Dedifferentiated amniotic fluid mesenchymal stem cell (primary cell): ENCODE measurements at regions not wholly inside any gene's neighbourhood (a gene's known extent, or its start where the extent isn't known, plus 50 kb on each side); places are given as distances from the start of the nearest gene placed in this dataset.
"Not testable (repeated sequence)": the region's sequence is repeated elsewhere in the genome, so short reads cannot be mapped to it uniquely, and the experiment has no call there.

Experiments
- DNase-seq: peaks from one replicate; pipeline ENCODE4 v3.0.0-alpha.2; 2016; ENCODE audit errors: extremely low spot score

DNA sequence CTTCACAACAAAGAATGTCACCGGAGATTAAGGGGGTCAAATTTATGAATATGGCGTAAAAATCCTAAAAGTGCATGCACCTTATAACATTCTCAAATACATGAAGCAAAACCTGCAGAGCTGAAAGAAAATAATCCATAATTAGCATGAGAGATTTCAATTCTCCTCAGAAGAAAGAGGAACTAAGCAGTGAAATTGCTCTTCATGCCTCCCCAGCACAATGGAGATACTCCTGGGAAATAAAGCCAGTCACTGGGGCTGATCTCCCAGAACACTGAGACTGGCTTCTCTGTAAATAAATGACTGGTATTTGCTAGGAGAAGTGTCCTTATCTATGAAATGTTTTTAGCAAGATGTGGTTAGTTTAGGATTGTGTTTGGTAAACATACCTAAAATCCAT, 68.1 kb downstream of the GOLGA6L6 start:
- not testable (repeated sequence) for DNase-seq

DNA sequence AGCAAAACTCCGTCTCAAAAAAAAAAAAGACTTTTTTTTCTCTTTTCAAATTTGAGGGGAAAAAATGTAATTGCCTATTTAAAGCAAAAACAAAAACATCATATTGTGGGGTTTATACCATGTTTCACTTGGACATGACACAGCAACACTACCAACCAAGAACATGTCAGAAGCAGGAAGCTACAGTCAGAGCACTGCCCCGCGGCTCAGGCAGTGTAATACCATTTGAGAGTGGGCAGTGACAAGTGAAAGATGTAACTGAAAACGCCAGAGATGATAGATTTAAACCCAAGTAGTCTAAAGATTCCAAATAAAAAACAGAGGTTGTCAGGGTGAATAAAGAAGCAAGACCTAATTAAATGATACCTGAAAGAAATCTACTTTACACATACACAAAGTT, 68.6 kb downstream of the GOLGA6L6 start:
- not testable (repeated sequence) for DNase-seq

DNA sequence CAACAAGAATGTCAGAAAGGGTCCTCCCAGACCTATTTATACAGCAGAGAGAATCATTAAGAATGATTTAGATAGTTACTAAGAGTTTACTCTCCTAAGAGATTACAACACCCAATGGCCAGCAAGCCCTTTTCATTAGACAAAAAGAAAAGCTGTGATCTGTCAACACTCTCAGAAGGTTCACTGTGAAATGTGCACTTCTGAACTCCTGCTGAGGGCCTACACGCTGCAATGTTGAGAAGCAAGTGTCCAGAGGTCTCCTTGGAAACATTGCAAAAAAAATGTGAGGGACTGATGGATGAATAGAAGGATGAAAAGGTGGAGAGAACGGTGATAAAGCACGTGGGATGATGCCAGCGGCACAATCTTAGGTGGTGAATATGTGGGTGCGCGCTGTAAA, 70.8 kb downstream of the GOLGA6L6 start:
- DNase-seq: not testable (repeated sequence)

DNA sequence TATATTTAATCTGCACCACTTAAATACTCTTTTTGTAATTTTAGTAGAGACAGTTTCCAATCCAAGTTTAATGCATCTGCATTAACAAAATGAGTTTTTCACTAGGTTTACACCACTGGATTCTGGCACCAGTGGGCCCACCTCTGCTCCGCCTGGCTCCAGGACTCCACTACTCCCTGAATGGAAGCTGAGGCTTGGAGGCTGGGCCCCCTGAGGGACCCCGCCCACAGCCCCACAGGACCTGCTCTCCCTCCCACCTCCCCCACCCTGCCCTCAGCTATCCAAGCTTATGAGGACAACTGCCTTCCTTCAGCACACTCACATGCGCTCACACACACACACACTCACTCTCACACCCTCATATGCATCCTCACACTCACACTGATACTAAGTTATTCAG, 100.5 kb downstream of the GOLGA6L6 start:
- DNase-seq: not testable (repeated sequence)

DNA sequence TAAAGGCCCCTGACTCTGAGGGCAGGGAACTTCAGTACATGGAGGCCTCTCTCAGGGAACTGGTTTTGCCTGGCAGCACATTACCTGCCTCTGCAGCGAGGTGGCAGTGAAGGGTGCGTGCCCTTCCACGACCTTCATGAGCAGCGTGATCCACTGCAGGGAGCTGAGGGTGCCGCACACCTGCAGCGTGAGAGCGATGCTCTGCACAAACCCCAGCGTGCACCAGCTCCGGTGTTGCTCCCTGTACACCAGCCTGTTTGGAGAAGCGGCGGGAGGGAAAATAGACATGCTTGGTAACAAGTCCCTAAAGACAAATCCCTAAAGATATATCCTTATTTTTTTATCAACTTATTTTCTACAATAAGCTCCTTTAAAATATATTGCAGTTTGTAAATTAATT, 101.2 kb downstream of the GOLGA6L6 start:
- not testable (repeated sequence) for DNase-seq

DNA sequence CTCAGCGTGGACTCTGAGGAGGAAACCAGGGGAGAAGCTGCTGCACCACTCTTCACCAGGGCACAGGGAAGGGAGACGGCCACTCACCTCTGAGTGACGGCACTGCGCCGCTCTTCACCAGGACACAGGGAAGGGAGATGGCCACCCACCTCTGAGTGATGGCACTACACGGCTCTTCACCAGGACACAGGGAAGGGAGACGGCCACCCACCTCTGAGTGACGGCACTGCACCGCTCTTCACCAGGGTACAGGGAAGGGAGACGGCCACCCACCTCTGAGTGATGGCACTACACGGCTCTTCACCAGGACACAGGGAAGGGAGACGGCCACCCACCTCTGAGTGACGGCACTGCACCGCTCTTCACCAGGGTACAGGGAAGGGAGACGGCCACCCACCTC, 102.5 kb downstream of the GOLGA6L6 start:
- DNase-seq: not testable (repeated sequence)

DNA sequence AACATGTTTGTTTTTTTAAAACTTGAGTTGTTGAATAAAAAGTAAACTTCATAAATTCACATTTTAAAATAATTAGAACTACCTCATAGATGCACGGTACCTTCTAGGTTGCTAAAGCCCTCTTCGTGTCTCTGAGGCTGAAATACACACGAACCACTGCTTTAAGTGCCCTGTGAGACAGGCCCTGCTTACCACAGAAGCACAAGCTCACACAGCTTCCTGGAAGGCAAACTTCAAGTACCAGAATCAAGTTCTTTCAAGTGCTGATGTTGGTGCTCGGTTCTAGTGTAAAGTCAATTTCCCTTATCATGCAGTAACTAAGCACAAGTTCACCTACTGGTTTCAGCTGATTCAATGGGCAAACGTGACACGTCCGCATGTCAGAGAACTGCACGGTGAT, 103.3 kb downstream of the GOLGA6L6 start:
- not testable (repeated sequence) for DNase-seq

DNA sequence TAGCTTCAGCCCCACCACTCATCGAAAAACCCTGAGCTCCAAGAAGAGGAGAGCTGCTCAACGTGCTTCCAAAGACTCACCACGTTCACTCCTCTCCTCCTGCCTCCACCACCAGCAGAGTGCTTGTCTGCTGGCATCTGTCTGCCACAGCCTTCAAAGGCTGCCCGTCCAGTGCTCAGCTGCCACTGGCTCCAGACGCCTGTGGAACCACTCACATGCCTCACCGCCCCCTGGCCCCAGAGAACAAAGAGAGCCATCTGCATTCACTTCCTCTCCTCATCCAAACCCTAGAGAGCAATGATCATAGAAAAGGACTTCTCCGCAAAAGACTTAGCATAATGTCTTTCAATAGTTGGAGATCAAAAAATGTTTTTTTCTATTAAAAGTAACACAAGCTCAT, 108.1 kb downstream of the GOLGA6L6 start:
- not testable (repeated sequence) for DNase-seq

DNA sequence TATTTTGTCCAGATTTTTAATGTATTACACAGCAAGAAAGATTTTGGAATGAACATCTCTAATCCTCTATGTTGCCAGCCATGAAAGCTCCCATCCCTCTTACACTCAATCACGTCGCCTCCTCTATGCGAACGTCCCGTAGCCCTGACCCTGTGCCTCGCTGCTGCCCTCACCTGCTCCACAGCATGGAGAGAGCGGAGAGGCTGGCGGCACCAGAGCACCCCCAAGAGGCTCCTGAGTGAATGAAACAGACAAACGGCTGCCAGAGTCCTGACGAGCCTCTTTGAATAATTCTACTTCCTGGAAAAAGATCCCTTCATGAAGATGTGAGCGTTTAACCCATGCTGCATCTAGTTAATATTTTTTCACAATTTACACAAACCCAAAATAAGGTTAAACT, 111.1 kb downstream of the GOLGA6L6 start:
- DNase-seq: not testable (repeated sequence)

DNA sequence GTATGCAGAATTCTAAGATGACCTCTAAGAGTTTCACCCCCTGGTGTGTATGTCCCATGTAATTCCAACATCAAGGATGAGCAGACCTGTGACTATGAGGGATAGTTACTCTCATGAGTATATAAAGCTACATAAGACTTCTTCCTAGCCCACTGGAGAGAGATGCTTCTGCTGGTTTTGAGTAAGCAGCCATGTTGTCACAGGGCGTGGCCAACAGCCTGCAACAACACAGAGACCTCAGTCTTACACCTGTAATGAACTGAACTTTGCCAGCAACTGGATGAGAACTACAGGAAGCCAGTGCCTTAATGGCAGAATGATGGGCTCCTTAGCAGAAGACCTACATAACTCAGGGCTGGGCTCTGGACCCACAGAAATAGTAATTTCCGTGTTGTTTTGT, 120.9 kb downstream of the GOLGA6L6 start:
- DNase-seq: not testable (repeated sequence)

DNA sequence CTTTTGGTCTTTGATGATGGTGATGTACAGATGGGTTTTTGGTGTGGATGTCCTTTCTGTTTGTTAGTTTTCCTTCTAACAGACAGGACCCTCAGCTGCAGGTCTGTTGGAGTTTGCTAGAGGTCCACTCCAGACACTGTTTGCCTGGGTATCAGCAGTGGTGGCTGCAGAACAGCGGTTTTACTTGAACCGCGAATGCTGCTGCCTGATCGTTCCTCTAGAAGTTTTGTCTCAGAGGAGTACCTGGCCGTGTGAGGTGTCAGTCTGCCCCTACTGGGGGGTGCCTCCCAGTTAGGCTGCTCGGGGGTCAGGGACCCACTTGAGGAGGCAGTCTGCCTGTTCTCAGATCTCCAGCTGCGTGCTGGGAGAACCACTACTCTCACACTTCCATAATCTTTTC, 125.0 kb downstream of the GOLGA6L6 start:
- not testable (repeated sequence) for DNase-seq

DNA sequence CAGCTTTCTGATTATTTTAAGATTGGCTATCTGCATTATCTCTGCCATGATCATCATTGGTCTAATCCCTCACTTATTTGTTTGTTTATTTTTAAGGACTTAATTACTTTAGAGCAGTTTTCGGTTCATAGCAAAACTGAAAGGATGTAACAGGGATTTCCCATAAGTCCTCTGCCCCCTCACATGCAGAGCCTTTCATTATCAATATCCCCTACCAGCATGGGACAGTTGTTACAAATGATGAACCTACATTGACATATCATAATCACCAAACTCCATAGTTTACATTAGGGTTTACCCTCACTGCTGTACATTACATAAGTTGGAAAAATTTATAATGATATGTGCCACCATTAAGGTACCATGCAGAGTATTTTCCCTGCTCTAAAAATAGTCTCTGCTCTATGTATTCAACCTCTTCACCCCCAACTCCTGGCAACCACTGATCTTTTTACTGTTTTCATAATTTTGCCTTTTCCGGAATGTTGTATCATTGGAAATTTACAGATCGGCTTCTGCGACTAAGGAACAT, 131.9 kb downstream of the GOLGA6L6 start:
- not testable (repeated sequence) for DNase-seq

DNA sequence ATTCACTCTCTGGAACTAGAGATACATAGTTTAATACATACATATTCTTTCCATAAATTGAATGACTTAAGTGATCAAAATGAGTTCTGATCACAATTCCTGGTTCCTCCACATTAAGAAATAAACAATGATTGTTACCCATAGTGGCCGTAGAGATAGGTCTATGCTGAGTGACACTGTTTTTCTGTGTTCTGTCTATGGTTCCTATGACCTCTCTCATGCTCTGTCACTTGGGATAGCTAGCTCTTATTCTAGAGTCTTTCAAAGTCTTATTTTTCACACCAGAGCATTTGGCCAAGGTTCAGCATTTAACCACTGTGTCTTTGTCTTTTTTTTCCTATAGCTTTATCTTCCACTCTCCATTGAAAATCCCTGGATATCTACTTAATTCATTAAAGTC, 132.4 kb downstream of the GOLGA6L6 start:
- no peak for DNase-seq

DNA sequence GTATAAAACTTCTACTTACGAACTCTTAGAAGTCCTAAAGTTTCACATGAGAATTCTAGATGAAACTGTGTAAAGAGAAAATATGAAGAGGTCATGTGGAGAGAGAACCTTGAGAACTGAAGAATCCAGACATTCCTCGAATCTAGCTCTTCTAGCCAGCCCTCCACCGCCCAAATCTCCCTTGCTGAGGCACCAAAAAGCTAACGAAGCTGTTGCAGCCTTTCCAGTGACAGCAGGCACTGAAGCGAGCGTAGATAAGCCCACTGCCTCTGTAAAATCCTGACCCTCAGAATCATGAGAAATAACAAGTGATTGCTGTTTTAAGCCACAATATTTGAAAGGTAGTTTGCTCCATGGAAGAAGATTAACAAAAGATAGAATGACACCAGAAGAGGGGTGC, 134.0 kb downstream of the GOLGA6L6 start:
- DNase-seq: no peak

DNA sequence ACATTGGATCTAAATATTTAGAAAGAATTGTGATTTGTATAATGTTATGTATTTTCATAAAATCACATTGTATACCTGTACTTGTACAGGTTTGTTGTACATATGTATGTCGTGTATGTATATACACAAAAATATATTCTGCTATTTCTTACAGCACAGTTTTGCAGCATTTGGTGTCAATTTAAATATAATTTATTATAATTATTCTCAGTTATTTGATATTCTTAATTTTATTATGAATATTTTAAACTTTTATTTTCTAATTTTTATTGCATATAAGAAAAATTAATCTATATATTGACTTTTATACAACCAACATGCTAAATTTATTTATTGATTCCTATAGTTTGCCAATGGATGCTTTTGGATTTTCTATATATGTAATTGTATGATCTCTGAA, 137.0 kb downstream of the GOLGA6L6 start:
- DNase-seq: not testable (repeated sequence)

DNA sequence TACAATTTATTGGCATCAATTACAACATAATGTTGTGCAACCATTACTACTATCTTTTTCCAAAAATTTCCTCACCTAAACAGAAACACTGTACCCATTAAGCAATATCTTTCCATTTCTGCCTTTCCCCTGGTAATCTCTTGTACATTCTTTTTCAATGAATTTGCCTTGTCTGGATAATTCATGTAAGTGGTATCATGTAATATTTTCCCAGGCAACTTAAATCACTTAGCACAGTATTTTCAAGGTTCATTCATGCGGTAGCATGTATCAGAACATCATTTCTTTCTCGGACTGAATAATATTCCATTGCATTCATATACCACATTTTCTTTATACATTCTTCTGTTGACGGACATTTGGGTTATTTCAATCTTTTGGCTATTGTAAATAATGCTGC, 139.0 kb downstream of the GOLGA6L6 start:
- not testable (repeated sequence) for DNase-seq

DNA sequence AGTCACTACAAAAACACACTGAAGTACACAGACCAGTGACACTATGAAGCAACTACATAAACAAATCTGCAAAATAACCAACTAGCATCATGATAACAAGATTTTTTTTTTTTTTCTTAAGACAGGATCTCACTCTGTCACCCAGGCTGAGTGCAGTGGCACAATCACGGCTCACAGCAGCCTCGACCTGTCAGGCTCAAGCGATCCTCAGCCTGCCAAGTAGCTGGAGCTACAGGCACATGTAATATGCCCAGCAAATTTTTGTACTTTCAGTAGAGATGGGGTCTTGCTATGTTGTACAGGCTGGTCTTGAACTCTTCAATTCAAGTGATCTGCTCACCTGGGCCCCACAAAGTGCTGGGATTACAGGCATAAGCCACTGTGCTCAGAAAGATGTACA, 140.5 kb downstream of the GOLGA6L6 start:
- DNase-seq: not testable (repeated sequence)

DNA sequence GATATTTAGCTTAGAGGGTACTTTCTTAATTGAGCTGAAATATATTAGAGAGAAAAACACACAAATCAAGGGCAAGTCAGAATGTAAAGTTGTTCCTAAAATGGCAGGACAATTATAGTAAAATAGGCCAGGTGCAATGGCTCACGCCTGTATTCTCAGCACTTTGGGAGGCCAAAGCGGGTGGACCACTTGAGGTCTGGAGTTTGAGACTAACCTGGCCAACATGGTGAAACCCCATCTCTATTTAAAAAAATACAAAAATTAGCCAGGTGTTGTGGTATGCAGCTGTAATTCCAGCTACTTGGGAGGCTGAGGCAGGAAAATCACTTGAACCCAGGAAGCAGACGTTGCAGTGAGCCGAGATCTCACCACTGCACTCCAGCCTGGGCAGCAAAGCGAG, 142.9 kb downstream of the GOLGA6L6 start:
- DNase-seq: not testable (repeated sequence)

DNA sequence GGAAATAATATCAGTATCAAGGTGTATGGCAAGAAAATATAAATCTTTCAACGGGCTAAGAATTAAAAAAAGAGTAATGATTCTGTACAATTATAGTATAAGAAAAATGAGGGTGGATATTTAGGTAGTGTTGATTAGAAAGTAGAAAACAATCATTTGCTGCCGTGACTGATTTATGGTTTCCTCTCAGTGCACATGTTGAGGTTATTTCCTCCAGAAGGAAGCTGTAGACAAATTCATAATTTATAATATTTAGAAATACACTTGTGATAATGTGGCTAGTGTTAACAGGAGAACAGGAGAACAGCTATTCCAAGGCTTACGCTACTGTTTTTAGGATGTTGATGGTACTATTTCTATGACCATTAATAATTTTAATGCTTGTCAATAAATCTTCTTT, 153.4 kb downstream of the GOLGA6L6 start:
- not testable (repeated sequence) for DNase-seq

DNA sequence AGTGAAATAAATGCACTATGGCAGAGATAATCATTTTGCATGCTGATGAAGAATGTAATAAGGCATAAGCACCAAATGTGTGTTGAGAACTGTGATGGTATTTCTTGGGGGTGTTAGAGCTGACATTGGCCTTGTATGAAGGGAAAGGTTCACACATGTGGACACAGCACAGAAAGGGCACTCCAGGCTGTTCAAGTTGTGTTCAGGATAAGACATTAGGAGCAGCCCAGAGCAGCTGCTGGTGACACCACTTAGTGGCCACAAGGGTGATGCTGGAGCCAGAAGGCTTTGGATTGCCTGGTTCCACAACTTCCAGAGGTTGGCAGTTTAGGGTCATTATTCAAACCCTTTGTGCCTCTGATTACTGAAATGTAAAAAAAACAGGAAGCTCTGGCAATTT, 155.4 kb downstream of the GOLGA6L6 start:
- DNase-seq: no peak

DNA sequence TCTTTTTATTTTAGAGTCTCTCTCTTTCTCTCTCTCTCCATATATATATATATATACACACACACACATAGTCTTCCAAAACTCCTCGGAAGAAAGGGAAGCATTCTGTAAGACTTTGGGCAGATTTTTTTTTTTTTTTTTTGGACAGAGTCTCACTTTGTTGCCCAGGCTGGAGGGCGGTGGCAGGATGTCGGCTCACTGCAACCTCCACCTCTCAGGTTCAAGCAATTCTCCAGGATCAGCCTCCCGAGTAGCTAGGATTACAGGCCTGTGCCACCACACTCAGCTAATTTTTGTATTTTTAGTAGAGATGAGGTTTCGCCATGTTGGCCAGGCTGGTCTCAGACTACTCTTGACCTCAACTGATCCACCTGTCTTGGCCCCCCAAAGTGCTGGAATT, 161.4 kb downstream of the GOLGA6L6 start:
- not testable (repeated sequence) for DNase-seq

DNA sequence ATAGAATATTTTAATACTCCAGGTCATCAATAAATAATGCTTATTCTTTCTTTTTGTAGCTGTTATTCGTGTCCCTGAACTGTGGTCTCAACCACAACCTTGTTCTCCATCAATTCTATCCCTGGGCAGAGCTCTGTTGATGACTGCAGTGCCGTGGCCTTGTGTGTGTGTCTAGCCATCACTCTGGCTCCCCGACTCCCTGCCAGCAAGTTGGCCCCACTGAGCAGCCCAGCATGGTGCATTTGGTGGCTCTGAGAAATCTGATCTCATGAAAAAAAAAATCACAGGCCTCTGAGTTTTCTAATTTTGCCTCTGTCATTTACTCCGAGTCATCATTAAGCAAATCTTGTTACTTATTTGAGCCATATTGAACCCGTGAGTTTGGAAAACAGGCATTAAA, 164.7 kb downstream of the GOLGA6L6 start:
- DNase-seq: no peak

DNA sequence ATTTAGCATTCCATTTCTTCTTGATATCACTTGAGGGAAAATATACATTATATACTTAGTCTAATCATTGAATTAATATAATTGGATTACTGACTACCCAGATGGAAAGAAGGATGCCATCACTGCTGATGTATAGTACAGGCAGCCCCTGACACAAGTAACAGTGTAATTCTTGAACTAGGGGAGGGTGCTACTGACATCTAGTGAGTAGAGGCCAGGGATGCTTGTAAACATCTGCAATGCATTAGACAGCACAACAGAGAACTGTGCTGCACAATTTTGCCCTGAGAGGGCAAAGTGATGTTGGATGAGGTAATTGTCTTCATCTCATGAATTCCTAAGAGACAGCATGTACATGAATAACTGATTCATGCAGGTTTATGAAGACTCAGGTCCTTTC, 169.2 kb downstream of the GOLGA6L6 start:
- not testable (repeated sequence) for DNase-seq

DNA sequence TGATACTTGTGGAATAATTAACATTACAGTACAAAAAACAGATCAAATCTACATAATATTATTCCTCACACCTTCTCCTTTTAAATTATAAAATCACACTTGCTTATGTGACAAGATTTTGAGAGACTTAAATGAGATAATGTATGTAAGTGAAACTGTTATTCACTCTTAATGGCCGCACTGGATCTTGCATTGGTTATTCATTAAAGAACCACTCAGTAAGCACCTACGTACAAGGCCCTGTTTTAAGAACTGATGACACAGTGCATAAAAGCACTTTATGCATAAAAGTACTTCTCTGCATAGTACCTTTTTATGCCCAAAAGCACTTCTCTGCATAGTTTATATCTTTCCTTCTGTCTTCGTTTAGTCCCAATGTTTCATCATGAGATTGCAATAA, 172.1 kb downstream of the GOLGA6L6 start:
- DNase-seq: no peak
